Naive B cell (primary cell): ENCODE measurements at regions not wholly inside any gene's neighbourhood (a gene's known extent, or its start where the extent isn't known, plus 50 kb on each side); places are given as distances from the start of the nearest gene placed in this dataset.

Experiments used
- ATAC-seq, 2 donors: fragments of 150-1000 bp; cut with Tn5 transposase; 2 replicates each; pipeline ENCODE4 v1.10.0; 2021; ENCODE audit warnings: low read depth in 2 of 2, mild to moderate bottlenecking in 2 of 2, moderate library complexity in 2 of 2
- DNase-seq: peaks from one replicate; pipeline ENCODE4 v3.0.0; 2022
- H3K27ac Mint-ChIP-seq, 6 donors: one replicate each; pipeline ENCODE4 v1.8.0; 2020 to 2022; ENCODE audit warnings: mild to moderate bottlenecking in 6 of 6, mixed read lengths in 6 of 6, moderate library complexity in 5 of 6, inconsistent platforms in 2 of 6
- H3K27me3 Mint-ChIP-seq, 3 donors: one replicate each; pipeline ENCODE4 v1.8.0; 2021 to 2022; ENCODE audit warnings: mixed read lengths in 3 of 3, mild to moderate bottlenecking in 1 of 3
- H3K36me3 Mint-ChIP-seq, 2 donors: one replicate each; pipeline ENCODE4 v1.8.0; 2020 to 2022; ENCODE audit warnings: mixed read lengths in 2 of 2, inconsistent platforms in 1 of 2, mild to moderate bottlenecking in 1 of 2
- H3K4me1 Mint-ChIP-seq, 3 donors: one replicate each; pipeline ENCODE4 v1.8.0; 2020 to 2022; ENCODE audit warnings: mixed read lengths in 3 of 3, inconsistent platforms in 1 of 3, mild to moderate bottlenecking in 1 of 3, moderate library complexity in 1 of 3
- H3K4me3 Mint-ChIP-seq, 8 donors: one replicate each; pipeline ENCODE4 v1.8.0; 2020 to 2022; ENCODE audit warnings: mild to moderate bottlenecking in 8 of 8, mixed read lengths in 8 of 8, moderate library complexity in 8 of 8, inconsistent platforms in 2 of 8
- H3K9me3 Mint-ChIP-seq, 7 donors: one replicate each; pipeline ENCODE4 v1.8.0; 2020 to 2022; ENCODE audit warnings: mixed read lengths in 7 of 7, mild to moderate bottlenecking in 5 of 7, inconsistent platforms in 2 of 7, moderate library complexity in 1 of 7

- DNase-seq (no peak), ATAC-seq (no peak)
- no peaks in the 10 kb centered on the region for H3K4me1 Mint-ChIP-seq
- H3K27ac Mint-ChIP-seq: no peak overlapping the region
- H3K4me3 Mint-ChIP-seq: no peak overlapping the region
- H3K27me3 Mint-ChIP-seq: no peaks in the 10 kb centered on the region
- H3K9me3 Mint-ChIP-seq: peaks cover 0 to 5% (median 3%) of the 10 kb centered on the region in 7 donors
- no peaks in the 10 kb centered on the region for H3K36me3 Mint-ChIP-seq
These were observed 1064.9 kb downstream of the SLITRK5 start for GRCh38 chr13:88736026-88736425.

GRCh38 chr13:88739195-88739594 lies 1068.0 kb downstream of the SLITRK5 start:
- Mint-ChIP-seq H3K27me3 (no peaks in the 10 kb centered on the region), H3K4me3 (no peak overlapping the region), H3K4me1 (no peaks in the 10 kb centered on the region), H3K27ac (no peak overlapping the region), H3K36me3 (no peaks in the 10 kb centered on the region), H3K9me3 (peaks cover 0 to 5% (median 3%) of the 10 kb centered on the region in 7 donors)
- DNase-seq (no peak), ATAC-seq (no peak)

- Mint-ChIP-seq H3K27me3 (no peaks in the 10 kb centered on the region), H3K36me3 (no peaks in the 10 kb centered on the region), H3K4me1 (no peaks in the 10 kb centered on the region), H3K4me3 (no peak overlapping the region), H3K27ac (no peak overlapping the region), H3K9me3 (no peaks in the 10 kb centered on the region)
- ATAC-seq (no peak), DNase-seq (no peak)
These were observed 1073.1 kb downstream of the SLITRK5 start for GRCh38 chr13:88744289-88744688.

- Mint-ChIP-seq H3K4me1 (no peaks in the 10 kb centered on the region), H3K36me3 (no peaks in the 10 kb centered on the region), H3K9me3 (no peaks in the 10 kb centered on the region), H3K4me3 (no peak overlapping the region), H3K27me3 (no peaks in the 10 kb centered on the region), H3K27ac (no peak overlapping the region)
- ATAC-seq (no peak), DNase-seq (no peak)
These were observed 1073.8 kb downstream of the SLITRK5 start for GRCh38 chr13:88745011-88745410.

DNA sequence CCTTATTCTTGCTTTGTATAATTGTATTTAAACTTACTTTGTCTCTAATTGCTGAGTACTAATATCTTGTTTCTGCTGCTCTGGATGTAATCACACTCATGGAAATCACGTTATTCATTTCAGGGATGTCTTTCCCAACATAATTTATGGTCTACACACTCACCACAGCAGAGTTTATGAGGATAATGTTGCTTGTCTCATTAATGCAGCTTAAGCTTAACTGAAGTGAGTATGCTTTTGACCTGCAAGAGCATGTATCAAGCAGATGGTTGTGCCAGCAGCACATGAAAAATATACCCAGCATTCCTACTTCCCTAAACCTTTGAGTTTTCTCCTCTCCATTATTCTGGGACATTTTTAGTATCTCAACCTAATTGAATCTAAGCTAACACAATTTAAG lies 1080.9 kb downstream of the SLITRK5 start:
- no peaks in the 10 kb centered on the region for H3K4me1 Mint-ChIP-seq
- H3K27me3 Mint-ChIP-seq: no peaks in the 10 kb centered on the region
- no peaks in the 10 kb centered on the region for H3K9me3 Mint-ChIP-seq
- ATAC-seq (no peak), DNase-seq (no peak)
- no peak overlapping the region for H3K27ac Mint-ChIP-seq
- no peak overlapping the region for H3K4me3 Mint-ChIP-seq
- H3K36me3 Mint-ChIP-seq: no peaks in the 10 kb centered on the region

GRCh38 chr13:88754141-88754540 lies 1083.0 kb downstream of the SLITRK5 start:
- no peak overlapping the region for H3K27ac Mint-ChIP-seq
- no peaks in the 10 kb centered on the region for H3K4me1 Mint-ChIP-seq
- no peak for DNase-seq
- H3K9me3 Mint-ChIP-seq: peaks cover 0 to 3% (median 0%) of the 10 kb centered on the region in 7 donors
- H3K4me3 Mint-ChIP-seq: no peak overlapping the region
- ATAC-seq: no peak
- no peaks in the 10 kb centered on the region for H3K27me3 Mint-ChIP-seq
- no peaks in the 10 kb centered on the region for H3K36me3 Mint-ChIP-seq

DNA sequence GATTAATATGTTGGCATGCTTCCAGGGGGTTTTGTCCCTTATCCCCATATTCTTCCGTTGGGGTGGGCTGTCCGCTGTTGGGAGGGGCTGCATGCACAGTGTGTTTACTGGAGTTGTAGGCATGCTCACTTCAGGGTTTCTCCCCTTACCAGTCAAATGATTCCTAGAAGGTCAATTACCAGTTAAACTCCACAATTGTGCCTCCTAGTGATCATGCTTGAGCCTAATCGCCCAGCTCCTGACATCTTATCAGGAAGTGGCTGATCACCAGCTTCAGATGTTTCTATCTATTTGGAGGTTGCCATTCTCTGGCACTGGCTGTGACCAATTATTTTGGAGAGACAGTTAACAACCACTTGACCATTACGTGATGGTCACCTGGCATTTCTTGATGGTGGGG lies 1090.0 kb downstream of the SLITRK5 start:
- Mint-ChIP-seq H3K27ac (no peak overlapping the region), H3K27me3 (no peaks in the 10 kb centered on the region), H3K4me1 (no peaks in the 10 kb centered on the region), H3K36me3 (no peaks in the 10 kb centered on the region), H3K4me3 (no peak overlapping the region), H3K9me3 (peaks cover 0 to 3% (median 0%) of the 10 kb centered on the region in 7 donors)
- ATAC-seq: no peak
- DNase-seq: no peak

DNA sequence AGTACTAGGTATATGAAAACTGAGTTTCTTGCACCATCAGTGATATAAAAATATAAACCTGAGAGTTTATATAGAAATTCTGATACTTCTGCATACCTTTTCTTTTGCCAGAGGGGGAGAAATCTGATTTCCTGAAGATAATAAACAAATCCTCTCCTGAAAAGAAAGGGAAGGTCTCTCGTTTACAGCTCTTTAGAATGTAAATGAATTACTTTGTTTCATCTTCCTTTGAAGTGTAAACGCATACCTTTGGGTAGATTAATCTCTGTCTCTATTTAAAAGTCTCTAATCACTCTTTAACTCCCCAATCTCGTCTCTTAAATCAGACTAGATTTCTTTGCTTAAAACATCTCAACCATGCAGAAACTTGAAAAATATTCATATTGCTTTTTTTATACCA lies 1092.9 kb downstream of the SLITRK5 start:
- ATAC-seq (no peak), DNase-seq (no peak)
- no peak overlapping the region for H3K27ac Mint-ChIP-seq
- H3K4me3 Mint-ChIP-seq: no peak overlapping the region
- no peaks in the 10 kb centered on the region for H3K27me3 Mint-ChIP-seq
- no peaks in the 10 kb centered on the region for H3K9me3 Mint-ChIP-seq
- no peaks in the 10 kb centered on the region for H3K4me1 Mint-ChIP-seq
- no peaks in the 10 kb centered on the region for H3K36me3 Mint-ChIP-seq

- H3K36me3 Mint-ChIP-seq: no peaks in the 10 kb centered on the region
- H3K4me3 Mint-ChIP-seq: no peak overlapping the region
- ATAC-seq: no peak
- H3K27me3 Mint-ChIP-seq: no peaks in the 10 kb centered on the region
- no peaks in the 10 kb centered on the region for H3K4me1 Mint-ChIP-seq
- no peaks in the 10 kb centered on the region for H3K9me3 Mint-ChIP-seq
- no peak overlapping the region for H3K27ac Mint-ChIP-seq
- DNase-seq: no peak
These were observed 1129.3 kb downstream of the SLITRK5 start for GRCh38 chr13:88800505-88800904.

DNA sequence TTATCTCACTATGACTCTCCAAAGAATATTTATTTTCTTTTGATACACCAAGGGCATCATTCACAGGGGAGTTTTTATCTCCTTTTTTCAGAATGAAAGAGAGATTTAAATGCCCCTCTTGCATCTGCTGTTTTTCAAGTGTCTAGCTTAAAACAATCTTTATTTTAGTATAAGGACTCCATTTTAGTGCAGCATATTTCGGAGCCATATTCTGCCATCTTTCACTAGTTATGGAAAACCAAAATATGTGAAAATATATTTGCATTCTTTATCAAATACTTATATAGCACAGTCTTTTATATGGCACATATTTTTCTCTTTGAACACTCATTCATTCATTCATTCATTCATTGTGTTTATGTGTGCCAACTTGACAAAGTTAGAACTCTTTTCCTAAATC lies 1130.2 kb downstream of the SLITRK5 start:
- H3K4me3 Mint-ChIP-seq: no peak overlapping the region

GRCh38 chr13:88802886-88803285 lies 1131.7 kb downstream of the SLITRK5 start:
- DNase-seq: no peak
- H3K36me3 Mint-ChIP-seq: no peaks in the 10 kb centered on the region
- no peaks in the 10 kb centered on the region for H3K27me3 Mint-ChIP-seq
- no peak overlapping the region for H3K4me3 Mint-ChIP-seq
- H3K4me1 Mint-ChIP-seq: no peaks in the 10 kb centered on the region
- no peak for ATAC-seq
- no peak overlapping the region for H3K27ac Mint-ChIP-seq
- H3K9me3 Mint-ChIP-seq: no peaks in the 10 kb centered on the region

More for the DNA sequence above, 1130.2 kb downstream of the SLITRK5 start:
- Mint-ChIP-seq H3K27ac (no peak overlapping the region), H3K36me3 (no peaks in the 10 kb centered on the region), H3K27me3 (no peaks in the 10 kb centered on the region), H3K9me3 (no peaks in the 10 kb centered on the region), H3K4me1 (no peaks in the 10 kb centered on the region)
- no peak for ATAC-seq
- no peak for DNase-seq

DNA sequence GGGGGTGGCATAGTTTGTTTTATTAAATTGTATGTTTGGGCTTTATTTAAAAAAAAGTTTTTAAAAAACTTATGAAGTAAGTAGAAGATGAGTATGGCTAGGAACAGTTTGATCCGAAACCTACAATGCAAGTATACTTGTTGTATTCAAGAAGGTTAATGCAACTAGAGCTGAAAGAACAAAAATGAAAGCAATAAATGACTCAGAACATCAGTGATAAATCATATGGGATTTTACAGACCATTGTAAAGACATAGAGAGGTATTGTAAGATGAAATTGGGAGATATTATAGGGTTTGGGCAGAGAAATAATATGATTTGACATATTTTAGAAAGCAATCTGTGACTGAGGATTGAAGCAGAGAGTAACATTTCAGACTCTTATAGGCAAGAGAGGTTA lies 1135.3 kb downstream of the SLITRK5 start:
- peaks cover 2 to 21% (median 7%) of the 10 kb centered on the region in 7 donors for H3K9me3 Mint-ChIP-seq
- H3K36me3 Mint-ChIP-seq: peaks cover 0 to 4% of the 10 kb centered on the region in 2 donors
- H3K4me1 Mint-ChIP-seq: no peaks in the 10 kb centered on the region
- DNase-seq: no peak
- H3K27me3 Mint-ChIP-seq: no peaks in the 10 kb centered on the region
- no peak overlapping the region for H3K4me3 Mint-ChIP-seq
- ATAC-seq: no peak
- H3K27ac Mint-ChIP-seq: no peak overlapping the region

GRCh38 chr13:88817560-88817959 lies 1146.4 kb downstream of the SLITRK5 start:
- H3K36me3 Mint-ChIP-seq: no peaks in the 10 kb centered on the region
- no peaks in the 10 kb centered on the region for H3K27me3 Mint-ChIP-seq
- peaks cover 0 to 1% (median 0%) of the 10 kb centered on the region in 7 donors for H3K9me3 Mint-ChIP-seq
- no peak for ATAC-seq
- no peak overlapping the region for H3K4me3 Mint-ChIP-seq
- no peak overlapping the region for H3K27ac Mint-ChIP-seq
- H3K4me1 Mint-ChIP-seq: no peaks in the 10 kb centered on the region
- no peak for DNase-seq

GRCh38 chr13:88823114-88823513 lies 1151.9 kb downstream of the SLITRK5 start:
- H3K9me3 Mint-ChIP-seq: no peaks in the 10 kb centered on the region
- ATAC-seq (no peak), DNase-seq (no peak)
- no peak overlapping the region for H3K4me3 Mint-ChIP-seq
- H3K36me3 Mint-ChIP-seq: no peaks in the 10 kb centered on the region
- H3K27ac Mint-ChIP-seq: peak overlapping the region in 1 of 6 donors; percentile 19
- H3K27me3 Mint-ChIP-seq: no peaks in the 10 kb centered on the region
- no peaks in the 10 kb centered on the region for H3K4me1 Mint-ChIP-seq

DNA sequence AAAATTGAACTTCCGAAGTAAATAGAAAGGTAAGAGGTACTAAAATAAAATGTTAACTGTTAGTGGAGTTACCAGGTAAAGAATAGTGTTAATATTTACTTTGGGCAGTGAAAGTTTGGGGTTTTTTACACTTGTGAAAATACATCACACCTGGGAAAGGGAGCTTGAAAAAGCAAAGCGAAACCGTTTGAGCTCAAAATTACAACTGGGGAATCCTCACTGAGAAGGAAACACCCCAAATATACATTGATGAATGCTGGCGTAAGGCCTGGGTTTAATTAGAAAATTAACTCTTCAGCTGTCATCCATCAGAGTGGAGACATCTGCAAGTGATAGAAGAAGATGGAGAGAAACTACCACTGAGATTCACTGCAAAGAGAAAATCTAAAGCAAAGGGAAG lies 1153.0 kb downstream of the SLITRK5 start:
- Mint-ChIP-seq H3K9me3 (no peaks in the 10 kb centered on the region), H3K36me3 (no peaks in the 10 kb centered on the region), H3K27ac (no peak overlapping the region), H3K4me3 (no peak overlapping the region), H3K27me3 (no peaks in the 10 kb centered on the region), H3K4me1 (no peaks in the 10 kb centered on the region)
- ATAC-seq (no peak), DNase-seq (no peak)
